Karpas-422 (cell line): ENCODE measurements at regions not wholly inside any gene's neighbourhood (a gene's known extent, or its start where the extent isn't known, plus 50 kb on each side); places are given as distances from the start of the nearest gene placed in this dataset.

ENCODE experiments used
- DNase-seq: peaks from one replicate; pipeline ENCODE4 v3.0.0-alpha.2; 2015
- H2AFZ ChIP-seq: fragments of 200-600 bp; sonication (generic); 2 replicates; pipeline ENCODE4 v1.6.1; 2014; ENCODE audit warnings: antibody characterized with exemption, low read length, mixed read lengths
- H3K27ac ChIP-seq: fragments of 200-600 bp; sonication (generic); 2 replicates; pipeline ENCODE4 v1.5.1; 2014; ENCODE audit warnings: mild to moderate bottlenecking, low read length, moderate library complexity
- H3K27me3 ChIP-seq: fragments of 200-600 bp; sonication (generic); 2 replicates; pipeline ENCODE4 v1.6.1; 2014; ENCODE audit warnings: low read length, mixed read lengths
- H3K36me3 ChIP-seq: fragments of 200-600 bp; sonication (generic); 2 replicates; pipeline ENCODE4 v1.6.1; 2014; ENCODE audit warnings: low read length, mixed read lengths; ENCODE audit not compliant: insufficient read depth
- H3K4me1 ChIP-seq: fragments of 200-600 bp; sonication (generic); 2 replicates; pipeline ENCODE4 v1.6.1; 2014; ENCODE audit warnings: mild to moderate bottlenecking, low read length, mixed read lengths
- H3K4me2 ChIP-seq: fragments of 200-600 bp; sonication (generic); 2 replicates; pipeline ENCODE4 v1.6.1; 2014; ENCODE audit warnings: low read length, low read depth, mild to moderate bottlenecking; ENCODE audit not compliant: poor library complexity, severe bottlenecking
- H3K4me3 ChIP-seq: fragments of 200-600 bp; sonication (generic); 2 replicates; pipeline ENCODE4 v1.5.1; 2014; ENCODE audit warnings: mild to moderate bottlenecking, antibody characterized with exemption, low read length, mixed read lengths
- H3K79me2 ChIP-seq: fragments of 200-600 bp; sonication (generic); 2 replicates; pipeline ENCODE4 v1.6.1; 2014; ENCODE audit warnings: mild to moderate bottlenecking, low read length, mixed read lengths
- H3K9ac ChIP-seq: fragments of 200-600 bp; sonication (generic); 2 replicates; pipeline ENCODE4 v1.6.0; 2014; ENCODE audit warnings: low read length
- H3K9me2 ChIP-seq: fragments of 200-600 bp; sonication (generic), shearing (Covaris generic); replicated peaks from 2 replicates; pipeline ENCODE4 v1.6.0; 2014; ENCODE audit warnings: mild to moderate bottlenecking, low read length, moderate library complexity; ENCODE audit not compliant: insufficient read depth
- H3K9me3 ChIP-seq: fragments of 300-700, 200-600 bp; sonication (generic); 2 replicates; pipeline ENCODE4 v1.6.1; 2014; ENCODE audit warnings: low read length, mixed read lengths
- H4K20me1 ChIP-seq: fragments of 200-600 bp; sonication (generic); 2 replicates; pipeline ENCODE4 v1.6.1; 2014; ENCODE audit warnings: mild to moderate bottlenecking, antibody characterized with exemption, low read length, low read depth; ENCODE audit not compliant: insufficient read depth

GRCh38 chr4:131370846-131371245, 1778.2 kb upstream of the PCDH10 start:
- H3K9ac ChIP-seq: no peak overlapping the region
- H3K36me3 ChIP-seq: no peaks in the 10 kb centered on the region
- no peak for DNase-seq
- no peaks in the 10 kb centered on the region for H4K20me1 ChIP-seq
- H3K9me3 ChIP-seq: no peaks in the 10 kb centered on the region; the same call in none of the 2 replicates
- no peak overlapping the region for H3K4me3 ChIP-seq
- no peaks in the 10 kb centered on the region for H3K27me3 ChIP-seq
- H3K4me1 ChIP-seq: no peaks in the 10 kb centered on the region
- H3K27ac ChIP-seq: no peak overlapping the region
- H2AFZ ChIP-seq: no peak overlapping the region
- no peak overlapping the region for H3K4me2 ChIP-seq
- H3K9me2 ChIP-seq: no peaks in the 10 kb centered on the region
- no peaks in the 10 kb centered on the region for H3K79me2 ChIP-seq

GRCh38 chr4:131381055-131381454, 1768.0 kb upstream of the PCDH10 start:
- H3K36me3 ChIP-seq: no peaks in the 10 kb centered on the region
- H3K27ac ChIP-seq: no peak overlapping the region
- no peak overlapping the region for H2AFZ ChIP-seq
- H4K20me1 ChIP-seq: no peaks in the 10 kb centered on the region
- H3K9me2 ChIP-seq: no peaks in the 10 kb centered on the region
- no peak for DNase-seq
- H3K4me1 ChIP-seq: no peaks in the 10 kb centered on the region
- H3K27me3 ChIP-seq: no peaks in the 10 kb centered on the region
- no peaks in the 10 kb centered on the region for H3K79me2 ChIP-seq
- H3K4me3 ChIP-seq: no peak overlapping the region
- H3K9ac ChIP-seq: no peak overlapping the region
- peaks cover 3% of the 10 kb centered on the region; the same call in 1 of the 2 replicates for H3K9me3 ChIP-seq
- no peak overlapping the region for H3K4me2 ChIP-seq

GRCh38 chr4:131382839-131383238, 1766.3 kb upstream of the PCDH10 start:
- no peak overlapping the region for H3K4me3 ChIP-seq
- H3K9me3 ChIP-seq: no peaks in the 10 kb centered on the region; the same call in 1 of the 2 replicates
- DNase-seq: no peak
- no peaks in the 10 kb centered on the region for H3K9me2 ChIP-seq
- H3K36me3 ChIP-seq: no peaks in the 10 kb centered on the region
- H3K4me2 ChIP-seq: no peak overlapping the region
- no peak overlapping the region for H2AFZ ChIP-seq
- no peak overlapping the region for H3K27ac ChIP-seq
- H3K79me2 ChIP-seq: no peaks in the 10 kb centered on the region
- no peaks in the 10 kb centered on the region for H3K27me3 ChIP-seq
- H3K4me1 ChIP-seq: no peaks in the 10 kb centered on the region
- H4K20me1 ChIP-seq: no peaks in the 10 kb centered on the region
- no peak overlapping the region for H3K9ac ChIP-seq

- H3K4me3 ChIP-seq: no peak overlapping the region
- H4K20me1 ChIP-seq: no peaks in the 10 kb centered on the region
- no peaks in the 10 kb centered on the region for H3K4me1 ChIP-seq
- H3K9me3 ChIP-seq: no peaks in the 10 kb centered on the region; the same call in 1 of the 2 replicates
- no peak overlapping the region for H3K9ac ChIP-seq
- no peak overlapping the region for H2AFZ ChIP-seq
- no peaks in the 10 kb centered on the region for H3K27me3 ChIP-seq
- H3K9me2 ChIP-seq: no peaks in the 10 kb centered on the region
- no peaks in the 10 kb centered on the region for H3K36me3 ChIP-seq
- no peaks in the 10 kb centered on the region for H3K79me2 ChIP-seq
- H3K27ac ChIP-seq: no peak overlapping the region
- no peak for DNase-seq
- H3K4me2 ChIP-seq: no peak overlapping the region
These were observed 1760.8 kb upstream of the PCDH10 start for GRCh38 chr4:131388277-131388676.

GRCh38 chr4:131408102-131408501, 1741.0 kb upstream of the PCDH10 start:
- H3K79me2 ChIP-seq: no peaks in the 10 kb centered on the region
- no peak overlapping the region for H3K27ac ChIP-seq
- no peak for DNase-seq
- no peaks in the 10 kb centered on the region for H3K36me3 ChIP-seq
- H3K4me1 ChIP-seq: no peaks in the 10 kb centered on the region
- no peak overlapping the region; the same call in 1 of the 2 replicates for H3K4me3 ChIP-seq
- peak overlapping the region; percentile 69; the same call in 1 of the 2 replicates for H2AFZ ChIP-seq
- H3K9ac ChIP-seq: no peak overlapping the region
- H3K27me3 ChIP-seq: no peaks in the 10 kb centered on the region
- peaks cover 10% of the 10 kb centered on the region for H3K9me3 ChIP-seq
- no peak overlapping the region for H3K4me2 ChIP-seq
- H3K9me2 ChIP-seq: no peaks in the 10 kb centered on the region
- H4K20me1 ChIP-seq: no peaks in the 10 kb centered on the region

- Histone ChIP-seq H3K4me2 (no peak overlapping the region), H4K20me1 (no peaks in the 10 kb centered on the region), H3K4me3 (no peak overlapping the region), H3K9me2 (no peaks in the 10 kb centered on the region), H3K27me3 (no peaks in the 10 kb centered on the region), H3K4me1 (no peaks in the 10 kb centered on the region), H2AFZ (no peak overlapping the region), H3K27ac (no peak overlapping the region), H3K79me2 (no peaks in the 10 kb centered on the region), H3K36me3 (no peaks in the 10 kb centered on the region), H3K9ac (no peak overlapping the region), H3K9me3 (peaks cover 10% of the 10 kb centered on the region)
- DNase-seq: no peak
These were observed 1737.7 kb upstream of the PCDH10 start for GRCh38 chr4:131411393-131411792.

GRCh38 chr4:131419147-131419546, 1729.9 kb upstream of the PCDH10 start:
- no peak overlapping the region for H3K9ac ChIP-seq
- H3K27me3 ChIP-seq: no peaks in the 10 kb centered on the region
- H4K20me1 ChIP-seq: no peaks in the 10 kb centered on the region
- no peaks in the 10 kb centered on the region for H3K79me2 ChIP-seq
- H3K27ac ChIP-seq: no peak overlapping the region
- no peak overlapping the region for H3K4me2 ChIP-seq
- no peak overlapping the region; the same call in 1 of the 2 replicates for H3K4me3 ChIP-seq
- no peak overlapping the region for H2AFZ ChIP-seq
- no peaks in the 10 kb centered on the region for H3K4me1 ChIP-seq
- H3K36me3 ChIP-seq: no peaks in the 10 kb centered on the region
- no peaks in the 10 kb centered on the region for H3K9me3 ChIP-seq
- no peak for DNase-seq
- no peaks in the 10 kb centered on the region for H3K9me2 ChIP-seq

DNA sequence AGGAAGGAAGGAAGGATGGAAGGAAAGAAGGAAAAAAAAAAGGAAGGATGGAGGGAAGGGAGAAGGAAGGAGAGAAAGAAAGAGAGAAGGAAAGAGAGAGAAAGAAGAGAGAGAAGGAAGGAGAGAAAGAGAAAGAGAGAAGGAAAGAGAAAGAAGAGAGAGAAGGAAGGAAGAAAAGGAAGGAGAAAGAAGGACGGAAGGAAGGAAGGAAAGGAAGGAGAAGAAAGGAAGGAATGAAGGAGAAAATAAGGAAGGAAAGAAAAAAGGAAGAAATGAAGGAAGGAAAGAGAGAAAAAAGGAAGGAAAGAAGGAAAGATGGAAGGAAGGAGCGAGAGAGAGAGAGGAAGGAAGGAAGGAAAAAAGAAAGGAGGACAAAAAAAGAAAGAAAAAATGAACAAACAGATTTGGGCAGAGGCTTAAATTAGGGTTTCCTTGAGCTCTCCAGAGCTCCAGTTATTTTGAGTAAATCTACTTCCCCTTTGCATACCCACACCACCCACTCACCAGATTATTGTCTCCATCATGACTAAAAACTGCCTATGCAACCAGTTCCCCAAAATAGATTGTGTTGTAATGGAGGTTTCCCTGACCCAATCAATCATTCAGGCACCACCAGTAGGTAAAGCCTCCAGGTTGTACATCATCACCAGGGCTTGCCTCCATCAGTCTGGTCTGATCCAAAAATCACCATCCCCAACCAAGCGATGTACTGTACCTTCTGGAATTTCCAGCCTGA, 1722.9 kb upstream of the PCDH10 start:
- Histone ChIP-seq H3K4me3 (no peak overlapping the region), H3K79me2 (no peaks in the 10 kb centered on the region), H3K27me3 (no peaks in the 10 kb centered on the region)

More for the DNA sequence above, 1722.9 kb upstream of the PCDH10 start:
- no peak overlapping the region for H3K27ac ChIP-seq
- no peaks in the 10 kb centered on the region for H3K36me3 ChIP-seq
- no peak for DNase-seq
- H3K9me2 ChIP-seq: no peaks in the 10 kb centered on the region
- peaks cover 8% of the 10 kb centered on the region for H3K4me1 ChIP-seq
- H2AFZ ChIP-seq: peak overlapping the region; percentile 3; the same call in 1 of the 2 replicates
- H3K4me2 ChIP-seq: no peak overlapping the region
- no peaks in the 10 kb centered on the region for H4K20me1 ChIP-seq
- H3K9me3 ChIP-seq: peaks cover 9% of the 10 kb centered on the region; the same call in 1 of the 2 replicates
- no peak overlapping the region for H3K9ac ChIP-seq
